Stimulated activated CD4-positive, alpha-beta T cell treated with anti-CD3 and anti-CD28 coated beads, Interleukin-2, amount 100 ng/mL, for 24 hours (primary cell): ENCODE measurements at regions not wholly inside any gene's neighbourhood (a gene's known extent, or its start where the extent isn't known, plus 50 kb on each side); places are given as distances from the start of the nearest gene placed in this dataset.

Source experiments
- DNase-seq, 2 donors: peaks; one replicate each; pipeline ENCODE4 v3.0.0-alpha.2; 2020

DNA sequence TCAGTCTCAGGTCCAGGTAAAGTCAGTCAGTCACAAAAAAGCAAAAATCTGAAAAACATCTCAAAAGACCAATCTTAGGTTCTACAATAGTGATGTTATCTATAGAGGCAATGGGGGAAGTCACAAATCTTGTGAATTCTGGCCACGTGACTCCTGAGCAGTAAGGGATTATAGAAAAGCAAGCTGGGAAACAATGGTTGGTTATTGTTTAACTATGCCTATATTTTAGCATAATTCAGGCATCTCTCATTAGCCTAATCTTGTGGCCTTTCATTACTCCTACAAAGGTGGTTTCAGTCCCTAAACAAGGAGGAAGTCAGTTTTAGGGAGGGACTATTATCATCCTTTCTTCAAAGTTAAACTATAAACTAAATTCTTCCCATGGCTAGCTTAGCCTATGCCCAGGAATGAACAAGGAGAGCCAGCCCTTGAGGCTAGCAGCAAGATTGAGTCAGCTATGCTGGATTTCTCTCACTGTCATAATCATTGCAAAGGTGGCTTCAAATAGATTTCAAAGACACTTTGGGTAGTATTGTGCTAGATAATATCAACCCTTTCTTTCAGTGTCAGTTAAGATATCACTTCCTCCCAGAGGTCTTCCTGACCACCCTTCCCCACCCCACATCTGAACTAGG lies 56.4 kb upstream of the ITGA6 start:
- DNase-seq: no peak

DNA sequence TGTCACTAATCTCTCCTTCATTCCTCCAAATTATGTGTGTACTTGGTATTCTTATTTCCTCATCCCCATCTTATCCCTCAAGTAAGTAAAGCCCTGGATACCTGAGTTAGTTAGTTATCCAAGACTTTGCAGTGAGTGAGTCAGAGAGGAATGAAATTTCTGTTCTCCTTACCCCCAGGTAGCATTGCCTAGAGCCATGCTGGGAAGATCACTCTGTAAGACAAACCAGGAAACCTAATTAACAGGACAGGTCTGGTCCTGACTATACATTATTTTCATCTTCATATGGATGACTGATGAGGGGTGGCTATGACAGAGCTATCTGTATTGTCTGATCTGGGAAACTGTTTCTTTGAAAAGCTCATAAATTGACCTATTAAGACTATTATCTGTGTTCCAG lies 55.0 kb upstream of the ITGA6 start:
- no peak for DNase-seq

DNA sequence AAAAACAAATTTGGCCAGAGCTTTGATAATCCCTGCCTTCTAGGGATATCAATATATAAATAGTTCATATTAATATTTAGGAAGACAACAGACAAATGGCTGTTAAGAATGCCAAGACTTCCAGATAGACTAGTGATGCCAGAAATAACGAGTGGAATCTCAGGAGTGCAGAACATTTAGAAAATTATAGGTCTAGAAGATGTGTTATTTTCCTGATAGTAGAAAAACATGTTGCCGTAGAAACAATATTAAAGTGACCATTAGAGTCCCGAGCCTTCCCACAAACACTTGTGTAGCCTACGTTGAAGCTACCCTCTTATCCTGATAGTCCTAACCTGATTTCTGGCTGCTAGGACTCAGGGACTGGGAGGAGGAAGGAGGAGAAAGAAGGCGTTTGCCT lies 54.3 kb upstream of the ITGA6 start:
- no peak for DNase-seq

DNA sequence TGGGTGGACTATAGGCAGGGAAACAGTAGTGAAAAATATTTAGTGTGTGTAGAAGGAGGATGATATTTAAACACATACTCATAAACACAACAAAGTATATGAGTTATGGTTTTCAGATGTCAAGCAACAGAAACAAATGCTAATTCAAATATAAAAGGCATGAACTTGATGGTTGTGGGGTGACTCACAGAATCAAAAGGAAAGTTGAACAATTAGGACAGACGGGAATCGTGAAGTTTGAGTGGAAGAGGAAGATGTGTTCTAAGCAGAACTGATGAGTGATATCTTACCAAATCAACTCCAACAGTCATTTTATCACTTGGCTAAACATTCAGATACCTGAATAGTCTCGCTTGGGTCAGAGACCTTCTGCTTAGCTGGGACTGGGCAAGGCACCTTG lies 53.6 kb upstream of the ITGA6 start:
- DNase-seq: no peak

DNA sequence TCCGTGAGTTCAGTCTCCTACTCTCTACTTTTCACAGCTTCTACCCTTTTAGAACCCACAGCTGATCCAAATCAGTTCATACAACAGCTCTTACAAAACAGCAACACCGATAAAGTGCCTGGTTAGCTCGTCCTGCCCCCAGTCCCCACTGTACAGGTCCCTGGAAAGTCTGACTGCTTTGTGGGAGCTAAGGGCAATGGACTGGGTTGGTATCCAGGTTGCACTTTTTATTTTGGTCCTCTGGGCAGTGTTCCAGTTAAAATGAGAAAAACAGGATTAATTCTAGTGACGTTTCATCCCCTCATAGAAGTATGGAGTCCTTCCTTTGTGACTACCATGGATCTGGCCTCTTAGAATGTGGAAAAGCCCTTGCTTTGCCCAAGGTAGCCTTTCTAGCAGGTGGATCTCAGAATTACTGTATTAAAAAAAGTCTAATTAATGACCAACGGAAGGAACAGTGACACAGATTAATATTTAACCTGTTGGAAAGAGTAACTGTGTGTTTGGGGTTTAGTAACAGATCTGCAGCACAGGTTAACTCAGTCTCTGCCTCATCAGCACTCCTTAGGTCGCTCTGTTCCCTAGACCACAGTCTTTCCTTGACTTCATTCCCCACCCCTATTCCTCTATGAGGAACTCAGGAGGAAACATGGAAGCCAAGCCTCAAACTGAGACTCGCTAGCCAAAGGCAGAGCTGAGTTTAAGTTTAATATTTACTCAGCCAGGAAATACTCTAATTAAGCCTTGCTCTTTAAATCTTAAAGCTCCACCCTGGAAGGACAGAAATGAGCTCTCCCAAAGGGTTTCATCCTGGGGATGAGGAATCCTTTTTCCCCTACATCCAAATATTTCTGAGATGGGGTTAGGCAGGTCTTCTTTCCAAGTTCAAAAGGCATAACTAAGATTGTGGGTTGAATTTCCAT lies 52.8 kb upstream of the ITGA6 start:
- DNase-seq: no peak

DNA sequence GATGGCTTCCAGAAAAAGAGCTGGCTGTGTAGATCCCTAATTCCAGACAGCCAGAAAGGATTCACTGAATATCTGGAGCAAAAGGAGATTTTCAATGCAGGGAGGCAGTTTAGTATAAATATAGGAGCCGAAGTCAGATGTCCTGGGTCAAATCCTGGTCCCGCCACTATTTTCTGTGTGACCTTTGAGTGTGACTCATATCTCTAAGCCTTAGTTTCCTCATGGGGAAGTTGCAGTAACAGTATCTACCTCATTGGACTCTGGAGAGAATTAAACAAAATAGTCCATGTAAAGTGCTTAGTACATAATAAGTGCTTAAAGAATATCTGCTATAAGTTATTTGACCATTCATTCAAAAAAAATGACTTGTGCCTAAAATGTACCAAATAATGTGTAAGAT lies 52.1 kb upstream of the ITGA6 start:
- no peak for DNase-seq

DNA sequence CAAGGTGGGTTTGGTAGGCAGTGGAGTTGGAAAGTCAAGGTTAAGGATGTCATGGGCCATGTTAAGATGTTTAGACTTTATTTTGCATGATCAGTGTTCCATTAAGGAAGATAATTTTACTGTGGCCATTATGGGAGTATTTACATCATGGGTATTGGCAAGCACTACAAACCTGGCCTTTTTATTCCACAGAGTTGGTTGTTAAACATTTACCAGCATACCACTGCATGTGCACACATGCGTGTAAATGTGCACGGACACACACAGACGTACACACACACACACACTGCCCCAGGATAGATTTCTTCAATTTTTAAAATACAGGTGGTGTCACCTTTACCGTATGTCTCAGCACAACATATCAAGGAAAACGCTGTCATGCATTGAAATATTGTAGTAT lies 51.4 kb upstream of the ITGA6 start:
- DNase-seq: no peak

DNA sequence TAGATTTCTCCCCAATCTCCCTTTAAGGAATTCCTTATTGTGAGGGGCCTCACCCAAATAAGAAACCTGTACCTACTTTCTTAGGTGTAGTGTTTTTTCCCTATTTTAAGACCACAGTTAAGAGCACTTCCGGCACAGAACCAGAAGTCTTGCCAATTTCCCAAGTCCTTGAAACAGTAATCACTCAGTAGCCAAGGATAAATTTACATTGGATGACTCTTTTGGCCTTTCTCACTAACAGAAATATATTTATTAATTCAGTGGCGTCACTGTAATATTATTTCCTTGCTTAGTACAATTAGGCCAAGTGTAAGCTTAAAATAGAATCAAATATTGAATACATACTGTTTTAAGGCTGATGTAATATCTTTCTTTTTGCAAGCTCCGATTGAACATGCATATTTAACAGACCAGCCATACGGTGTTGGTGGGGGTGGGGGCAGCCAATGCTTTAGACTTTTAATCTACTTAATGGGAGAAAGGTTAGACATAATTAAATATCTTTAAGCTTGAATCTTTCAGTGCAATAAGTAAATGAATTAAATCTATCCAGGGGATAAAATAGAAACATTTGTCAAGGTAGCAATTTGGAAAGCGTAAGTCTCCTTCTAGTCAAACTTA lies 50.8 kb upstream of the ITGA6 start:
- DNase-seq: no peak

DNA sequence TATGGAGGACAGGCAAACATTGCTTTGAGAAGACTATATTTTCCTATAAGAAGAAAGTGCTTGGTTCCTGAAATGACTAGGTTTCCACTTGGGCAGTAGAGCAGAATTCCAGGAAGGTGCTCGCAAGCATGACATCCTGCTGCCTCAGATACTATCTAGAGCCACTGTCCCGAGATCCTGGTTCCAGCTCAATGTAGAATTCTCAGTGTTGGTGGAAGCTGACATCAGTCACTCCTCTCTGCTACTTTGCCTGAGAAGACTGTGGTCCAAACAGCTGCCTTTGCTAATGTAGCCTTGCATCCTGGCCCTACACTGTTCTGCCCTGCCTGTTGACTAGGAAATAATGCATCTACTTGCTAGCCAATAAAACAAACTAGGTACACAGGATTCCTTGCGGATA lies 50.0 kb upstream of the ITGA6 start:
- DNase-seq: no peak
